ENCODE measurements at regions not wholly inside any gene's neighbourhood (a gene's known extent, or its start where the extent isn't known, plus 50 kb on each side); places are given as distances from the start of the nearest gene placed in this dataset.
"Not testable (repeated sequence)": the region's sequence is repeated elsewhere in the genome, so short reads cannot be mapped to it uniquely, and the experiment has no call there.

- no peaks in the 10 kb centered on the region for H3K4me1 ChIP-seq (ENCODE audit: control insufficient read depth, insufficient read depth, low read length)
- H3K27me3 ChIP-seq (ENCODE audit: control insufficient read depth, insufficient read depth, low read length), result peaks cover 4% of the 10 kb centered on the region
- H3K4me3 ChIP-seq (ENCODE audit: low read length), result no peak overlapping the region
- no CpG with 5 or more reads among the region's 3 CpGs for WGBS (ENCODE audit: insufficient coverage, low lambda C conversion rate)
- H3K9me3 ChIP-seq (ENCODE audit: control insufficient read depth, low read depth, low read length), result no peaks in the 10 kb centered on the region
- H3K27ac ChIP-seq (ENCODE audit: low read length), result no peak overlapping the region
- no peak for DNase-seq
- no peaks in the 10 kb centered on the region for H3K36me3 ChIP-seq (ENCODE audit: control insufficient read depth, insufficient read depth, low read length)
Measured at GRCh38 chr5:174559141-174559540, 165.2 kb upstream of the MSX2 start.

- H3K9me3 ChIP-seq (ENCODE audit: control insufficient read depth, low read depth, low read length), result no peaks in the 10 kb centered on the region
- no peaks in the 10 kb centered on the region for H3K4me1 ChIP-seq (ENCODE audit: control insufficient read depth, insufficient read depth, low read length)
- no peak for DNase-seq
- no CpG with 5 or more reads among the region's 5 CpGs for WGBS (ENCODE audit: insufficient coverage, low lambda C conversion rate)
- peaks cover 4% of the 10 kb centered on the region for H3K27me3 ChIP-seq (ENCODE audit: control insufficient read depth, insufficient read depth, low read length)
- no peak overlapping the region for H3K4me3 ChIP-seq (ENCODE audit: low read length)
- no peak overlapping the region for H3K27ac ChIP-seq (ENCODE audit: low read length)
- no peaks in the 10 kb centered on the region for H3K36me3 ChIP-seq (ENCODE audit: control insufficient read depth, insufficient read depth, low read length)
Measured at GRCh38 chr5:174559566-174560090, 164.8 kb upstream of the MSX2 start.

- 93% methylated on average over 2 of the region's 3 CpGs for WGBS (ENCODE audit: insufficient coverage, low lambda C conversion rate)
- Histone ChIP-seq H3K27ac (ENCODE audit: low read length) (no peak overlapping the region), H3K36me3 (ENCODE audit: control insufficient read depth, insufficient read depth, low read length) (no peaks in the 10 kb centered on the region), H3K4me1 (ENCODE audit: control insufficient read depth, insufficient read depth, low read length) (no peaks in the 10 kb centered on the region), H3K9me3 (ENCODE audit: control insufficient read depth, low read depth, low read length) (no peaks in the 10 kb centered on the region), H3K27me3 (ENCODE audit: control insufficient read depth, insufficient read depth, low read length) (peaks cover 4% of the 10 kb centered on the region), H3K4me3 (ENCODE audit: low read length) (no peak overlapping the region)
- DNase-seq, result no peak
Measured at GRCh38 chr5:174560861-174561260, 163.5 kb upstream of the MSX2 start.

GRCh38 chr5:174563040-174563439 lies 161.3 kb upstream of the MSX2 start:
- H3K27ac ChIP-seq (ENCODE audit: low read length); H3K9me3 ChIP-seq (ENCODE audit: control insufficient read depth, low read depth, low read length); H3K36me3 ChIP-seq (ENCODE audit: control insufficient read depth, insufficient read depth, low read length); DNase-seq; H3K4me1 ChIP-seq (ENCODE audit: control insufficient read depth, insufficient read depth, low read length); H3K4me3 ChIP-seq (ENCODE audit: low read length); H3K27me3 ChIP-seq (ENCODE audit: control insufficient read depth, insufficient read depth, low read length): not testable (repeated sequence)
- no CpG with 5 or more reads among the region's 6 CpGs for WGBS (ENCODE audit: insufficient coverage, low lambda C conversion rate)

- no peak for DNase-seq
- H3K9me3 ChIP-seq (ENCODE audit: control insufficient read depth, low read depth, low read length), result no peaks in the 10 kb centered on the region
- no peak overlapping the region for H3K27ac ChIP-seq (ENCODE audit: low read length)
- WGBS (ENCODE audit: insufficient coverage, low lambda C conversion rate), result 83% methylated on average over 1 of the region's 9 CpGs
- no peaks in the 10 kb centered on the region for H3K4me1 ChIP-seq (ENCODE audit: control insufficient read depth, insufficient read depth, low read length)
- H3K27me3 ChIP-seq (ENCODE audit: control insufficient read depth, insufficient read depth, low read length), result peaks cover 4% of the 10 kb centered on the region
- H3K36me3 ChIP-seq (ENCODE audit: control insufficient read depth, insufficient read depth, low read length), result no peaks in the 10 kb centered on the region
- H3K4me3 ChIP-seq (ENCODE audit: low read length), result no peak overlapping the region
Measured at GRCh38 chr5:174563899-174564298, 160.5 kb upstream of the MSX2 start.

- H3K27me3 ChIP-seq (ENCODE audit: control insufficient read depth, insufficient read depth, low read length), result no peaks in the 10 kb centered on the region
- no peaks in the 10 kb centered on the region for H3K36me3 ChIP-seq (ENCODE audit: control insufficient read depth, insufficient read depth, low read length)
- DNase-seq, result no peak
- no peaks in the 10 kb centered on the region for H3K4me1 ChIP-seq (ENCODE audit: control insufficient read depth, insufficient read depth, low read length)
- H3K27ac ChIP-seq (ENCODE audit: low read length), result no peak overlapping the region
- no peaks in the 10 kb centered on the region for H3K9me3 ChIP-seq (ENCODE audit: control insufficient read depth, low read depth, low read length)
- no CpG with 5 or more reads among the region's 7 CpGs for WGBS (ENCODE audit: insufficient coverage, low lambda C conversion rate)
- H3K4me3 ChIP-seq (ENCODE audit: low read length), result no peak overlapping the region
Measured at GRCh38 chr5:174567506-174568141, 156.8 kb upstream of the MSX2 start.

GRCh38 chr5:174570662-174571061 lies 153.7 kb upstream of the MSX2 start:
- no peaks in the 10 kb centered on the region for H3K36me3 ChIP-seq (ENCODE audit: control insufficient read depth, insufficient read depth, low read length)
- no peaks in the 10 kb centered on the region for H3K27me3 ChIP-seq (ENCODE audit: control insufficient read depth, insufficient read depth, low read length)
- DNase-seq, result no peak
- H3K27ac ChIP-seq (ENCODE audit: low read length), result no peak overlapping the region
- H3K9me3 ChIP-seq (ENCODE audit: control insufficient read depth, low read depth, low read length), result no peaks in the 10 kb centered on the region
- no peaks in the 10 kb centered on the region for H3K4me1 ChIP-seq (ENCODE audit: control insufficient read depth, insufficient read depth, low read length)
- H3K4me3 ChIP-seq (ENCODE audit: low read length), result no peak overlapping the region
- 80% methylated on average over 1 of the region's 4 CpGs for WGBS (ENCODE audit: insufficient coverage, low lambda C conversion rate)

GRCh38 chr5:174571662-174572397 lies 152.6 kb upstream of the MSX2 start:
- Histone ChIP-seq H3K27ac (ENCODE audit: low read length) (no peak overlapping the region), H3K9me3 (ENCODE audit: control insufficient read depth, low read depth, low read length) (no peaks in the 10 kb centered on the region), H3K4me1 (ENCODE audit: control insufficient read depth, insufficient read depth, low read length) (no peaks in the 10 kb centered on the region), H3K4me3 (ENCODE audit: low read length) (no peak overlapping the region), H3K27me3 (ENCODE audit: control insufficient read depth, insufficient read depth, low read length) (no peaks in the 10 kb centered on the region), H3K36me3 (ENCODE audit: control insufficient read depth, insufficient read depth, low read length) (no peaks in the 10 kb centered on the region)
- DNase-seq, result peak; percentile 50 to 72
- no CpG with 5 or more reads among the region's 7 CpGs for WGBS (ENCODE audit: insufficient coverage, low lambda C conversion rate)

- Histone ChIP-seq H3K9me3 (ENCODE audit: control insufficient read depth, low read depth, low read length) (no peaks in the 10 kb centered on the region), H3K36me3 (ENCODE audit: control insufficient read depth, insufficient read depth, low read length) (no peaks in the 10 kb centered on the region), H3K4me1 (ENCODE audit: control insufficient read depth, insufficient read depth, low read length) (no peaks in the 10 kb centered on the region), H3K27me3 (ENCODE audit: control insufficient read depth, insufficient read depth, low read length) (no peaks in the 10 kb centered on the region), H3K27ac (ENCODE audit: low read length) (no peak overlapping the region), H3K4me3 (ENCODE audit: low read length) (no peak overlapping the region)
- 100% methylated on average over 3 of the region's 9 CpGs for WGBS (ENCODE audit: insufficient coverage, low lambda C conversion rate)
- no peak for DNase-seq
Measured at GRCh38 chr5:174572591-174572990, 151.8 kb upstream of the MSX2 start.

- no peaks in the 10 kb centered on the region for H3K27me3 ChIP-seq (ENCODE audit: control insufficient read depth, insufficient read depth, low read length)
- no peaks in the 10 kb centered on the region for H3K4me1 ChIP-seq (ENCODE audit: control insufficient read depth, insufficient read depth, low read length)
- no peaks in the 10 kb centered on the region for H3K9me3 ChIP-seq (ENCODE audit: control insufficient read depth, low read depth, low read length)
- H3K4me3 ChIP-seq (ENCODE audit: low read length), result no peak overlapping the region
- no CpG with 5 or more reads among the region's 14 CpGs for WGBS (ENCODE audit: insufficient coverage, low lambda C conversion rate)
- no peak overlapping the region for H3K27ac ChIP-seq (ENCODE audit: low read length)
- no peaks in the 10 kb centered on the region for H3K36me3 ChIP-seq (ENCODE audit: control insufficient read depth, insufficient read depth, low read length)
- DNase-seq, result no peak
Measured at GRCh38 chr5:174573221-174573994, 151.0 kb upstream of the MSX2 start.
